COLO829 (cell line): ENCODE measurements at regions not wholly inside any gene's neighbourhood (a gene's known extent, or its start where the extent isn't known, plus 50 kb on each side); places are given as distances from the start of the nearest gene placed in this dataset.

Source experiments
- DNase-seq: peaks from one replicate; pipeline ENCODE4 v3.0.0; 2012; ENCODE audit warnings: low spot score

DNA sequence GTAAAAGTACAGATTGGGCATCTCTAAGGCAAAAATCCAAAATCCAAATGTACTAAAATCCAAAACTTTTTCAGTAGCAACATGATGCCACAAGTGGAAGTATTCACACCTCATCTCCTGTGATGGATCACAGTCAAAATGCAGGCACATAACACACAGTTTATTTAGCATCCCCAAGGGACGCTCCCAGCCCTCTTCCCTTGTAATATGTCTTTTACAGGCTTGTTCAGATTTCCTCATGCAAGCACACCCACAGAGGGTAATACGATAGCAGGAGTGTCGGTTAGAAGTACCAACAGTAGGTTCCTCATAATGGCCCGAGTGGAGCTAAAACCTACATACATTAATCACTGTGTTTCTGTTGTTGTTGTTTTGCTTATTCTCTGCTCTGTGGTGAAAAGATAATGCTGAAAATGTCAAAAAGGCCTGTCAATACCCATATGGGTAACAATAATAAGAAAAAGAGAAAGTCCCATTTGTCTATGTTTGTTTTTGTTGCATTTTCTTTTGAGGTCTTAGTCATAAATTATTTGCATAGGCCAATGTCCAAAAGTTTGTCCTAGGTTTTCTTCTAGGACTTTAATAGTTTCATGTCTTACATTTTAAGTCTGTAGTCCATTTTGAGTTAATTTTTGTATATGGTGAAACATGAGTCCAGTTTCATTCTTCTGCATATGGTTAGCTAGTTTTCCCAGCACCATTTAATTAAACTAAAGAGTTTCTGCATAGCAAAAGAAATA lies 133.1 kb downstream of the LRIG3 start:
- DNase-seq: no peak

DNA sequence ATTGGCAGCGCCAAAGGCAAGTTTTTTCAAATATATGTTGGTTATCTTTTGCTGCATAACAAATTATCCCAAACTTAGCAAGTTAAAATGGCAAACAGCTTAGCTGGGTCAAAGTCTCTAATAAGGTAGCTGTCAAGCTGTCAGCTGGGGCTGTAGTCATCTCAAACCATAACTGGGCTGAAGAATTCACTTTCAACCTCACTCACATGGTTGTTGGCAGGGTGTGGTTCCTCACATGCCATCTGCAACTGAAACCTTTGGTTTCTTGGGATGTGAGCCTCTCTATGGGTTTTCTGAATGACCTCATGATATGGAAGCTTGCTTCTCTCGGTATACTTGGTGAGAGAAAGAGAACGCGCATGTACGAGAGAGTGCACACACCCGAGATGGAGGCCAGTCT lies 125.4 kb downstream of the LRIG3 start:
- no peak for DNase-seq

DNA sequence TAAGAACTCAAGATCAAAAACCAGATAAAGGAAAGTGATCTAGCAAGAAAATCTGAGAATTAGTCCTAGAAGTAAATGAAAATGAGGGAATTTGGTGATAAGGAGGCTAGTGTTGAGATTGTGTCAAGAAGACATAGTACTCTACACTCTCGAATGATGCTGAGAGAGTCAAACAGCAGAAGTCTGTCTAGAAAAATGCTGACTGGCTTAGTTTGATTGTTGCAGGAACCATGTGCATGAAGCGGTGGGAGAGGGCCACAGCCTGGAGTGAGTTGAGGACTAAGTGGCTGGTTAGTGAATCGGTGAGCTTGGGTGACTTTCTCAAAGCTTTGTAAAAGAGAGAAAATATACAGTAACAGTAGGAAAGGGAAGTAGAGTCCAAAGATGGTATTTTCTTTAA lies 124.5 kb downstream of the LRIG3 start:
- DNase-seq: no peak

DNA sequence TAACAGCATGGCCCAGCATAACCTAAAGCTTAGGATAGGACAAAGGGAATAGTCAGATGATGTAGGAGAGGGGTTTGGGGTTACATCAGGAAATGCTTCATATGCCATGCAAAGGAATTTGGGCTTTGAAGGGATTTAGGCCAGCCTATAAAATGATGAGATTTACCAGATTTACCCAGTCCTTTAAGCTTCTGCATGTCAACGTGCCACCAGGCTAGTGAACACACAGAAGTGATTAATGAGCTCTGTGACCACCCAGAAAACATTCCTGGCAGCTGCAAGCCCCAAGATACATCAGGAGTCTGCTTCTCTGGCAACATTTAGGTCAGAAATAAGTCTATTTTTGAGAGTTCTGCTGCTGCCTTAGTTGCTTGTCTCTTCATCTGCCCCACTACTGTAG lies 118.3 kb downstream of the LRIG3 start:
- no peak for DNase-seq

DNA sequence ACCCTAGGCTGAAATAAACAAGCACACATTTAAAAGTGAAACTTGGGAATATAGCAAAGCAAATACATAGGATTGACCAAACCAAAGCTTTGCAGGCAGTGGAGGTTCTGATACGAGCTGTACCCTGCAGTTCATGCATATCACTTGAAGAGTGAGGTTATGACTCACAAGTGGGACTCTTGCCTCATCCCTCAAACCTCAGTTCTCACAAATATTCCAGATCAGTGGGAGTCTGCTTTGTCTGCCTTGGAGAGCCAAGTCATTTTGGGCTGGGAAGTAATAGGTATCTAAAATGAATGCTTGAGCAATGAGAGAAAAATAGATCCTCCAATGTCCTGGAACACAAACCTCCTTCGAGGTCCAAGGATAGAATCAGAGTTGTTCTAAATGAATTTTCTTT lies 116.4 kb downstream of the LRIG3 start:
- DNase-seq: no peak

DNA sequence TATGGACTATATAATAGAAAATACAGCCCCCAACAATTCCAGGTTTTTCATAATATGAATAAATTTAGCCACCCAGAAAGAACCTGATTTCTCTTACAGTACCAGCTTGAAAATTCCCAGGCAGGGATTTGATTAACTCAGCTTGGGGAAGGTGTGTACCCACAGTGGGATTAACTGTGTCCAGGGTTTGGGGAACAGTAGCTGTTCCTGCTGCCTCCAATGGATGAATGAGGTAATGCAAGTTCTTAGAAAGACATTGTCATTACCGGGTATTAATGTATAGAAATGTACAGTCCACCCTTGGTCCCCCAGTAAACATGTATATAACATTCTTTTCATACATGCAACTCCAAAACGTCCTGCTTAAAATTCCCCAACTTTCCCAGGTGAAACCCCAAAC lies 115.6 kb downstream of the LRIG3 start:
- DNase-seq: no peak

DNA sequence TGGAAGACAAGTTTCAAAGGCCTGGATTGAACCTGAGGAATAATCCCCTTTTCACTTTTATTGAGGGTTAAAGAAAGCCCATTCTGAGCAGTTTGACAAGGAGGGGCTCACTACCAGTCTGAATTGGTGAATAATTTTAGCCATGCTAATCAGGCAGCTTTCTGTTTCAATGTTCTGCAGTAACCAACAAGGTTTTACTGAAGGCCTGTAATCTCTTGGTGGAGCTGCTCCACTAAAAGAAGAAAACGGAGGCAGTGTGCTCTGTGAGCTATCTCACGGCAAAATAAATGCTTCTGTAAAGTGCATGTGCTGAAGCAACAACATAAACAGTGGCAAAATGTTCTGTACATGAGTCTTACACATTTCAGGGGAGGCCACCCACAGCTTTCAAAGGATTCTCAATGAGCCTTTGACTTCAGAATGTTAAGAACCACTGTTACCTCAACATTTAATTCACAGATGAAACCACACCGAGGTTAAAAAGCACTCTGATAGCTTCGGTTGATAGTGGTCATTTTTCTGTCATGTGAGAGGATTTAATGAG lies 111.2 kb downstream of the LRIG3 start:
- DNase-seq: no peak

DNA sequence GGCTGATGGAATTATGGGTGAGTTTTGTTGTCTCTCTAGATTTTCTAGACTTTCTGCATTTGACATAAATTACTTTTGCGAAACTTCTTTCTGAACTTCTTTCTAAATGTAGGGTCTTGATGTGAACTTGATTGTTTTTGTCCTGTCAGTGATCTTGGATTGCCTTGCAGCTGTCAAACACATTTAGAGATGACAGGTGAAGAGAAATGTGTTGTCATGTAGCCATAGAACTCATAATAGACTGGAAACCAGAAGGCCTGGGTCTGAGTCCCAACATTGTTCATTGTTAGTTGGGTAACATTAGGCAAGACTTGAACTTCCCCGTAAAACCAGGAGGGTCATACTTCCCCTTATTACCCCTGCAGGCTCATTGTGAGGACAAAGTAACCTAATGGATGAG lies 109.0 kb downstream of the LRIG3 start:
- no peak for DNase-seq

DNA sequence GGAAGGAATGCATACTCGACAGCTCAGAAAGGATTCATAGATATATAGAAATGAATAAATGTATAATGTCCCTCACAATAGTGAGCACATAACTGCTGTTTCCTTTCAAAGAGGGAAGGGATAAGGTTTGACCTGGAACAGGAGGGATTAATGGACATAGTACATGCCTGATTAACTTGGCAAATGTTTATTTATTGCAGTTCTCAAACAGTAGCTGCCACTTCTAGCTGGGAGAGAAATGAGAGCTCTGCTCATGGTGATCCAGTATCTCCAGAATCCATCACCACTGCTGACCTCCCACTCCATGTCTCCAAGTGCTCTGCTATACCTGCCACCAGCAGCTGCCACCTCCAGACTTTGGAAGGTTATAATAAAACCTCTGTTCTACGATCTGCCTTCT lies 108.1 kb downstream of the LRIG3 start:
- DNase-seq: no peak

DNA sequence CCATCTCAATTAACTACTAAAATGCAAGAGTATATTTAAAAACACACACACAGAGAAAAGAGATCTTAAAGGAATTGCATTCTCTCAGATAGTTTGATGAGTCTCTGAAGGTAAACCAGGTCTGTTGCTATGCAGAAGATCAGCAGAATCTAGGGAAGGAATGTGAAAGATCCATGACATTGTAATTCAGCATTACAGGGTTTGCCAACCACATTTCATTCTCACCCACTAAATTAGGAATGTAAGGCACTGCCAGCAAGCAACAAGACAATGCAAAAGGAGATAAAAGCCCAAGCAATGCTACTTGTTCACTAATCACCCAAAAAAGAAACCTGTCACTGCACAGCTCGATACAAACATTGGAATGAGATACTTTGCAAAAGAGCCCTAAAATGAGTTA lies 106.3 kb downstream of the LRIG3 start:
- no peak for DNase-seq

DNA sequence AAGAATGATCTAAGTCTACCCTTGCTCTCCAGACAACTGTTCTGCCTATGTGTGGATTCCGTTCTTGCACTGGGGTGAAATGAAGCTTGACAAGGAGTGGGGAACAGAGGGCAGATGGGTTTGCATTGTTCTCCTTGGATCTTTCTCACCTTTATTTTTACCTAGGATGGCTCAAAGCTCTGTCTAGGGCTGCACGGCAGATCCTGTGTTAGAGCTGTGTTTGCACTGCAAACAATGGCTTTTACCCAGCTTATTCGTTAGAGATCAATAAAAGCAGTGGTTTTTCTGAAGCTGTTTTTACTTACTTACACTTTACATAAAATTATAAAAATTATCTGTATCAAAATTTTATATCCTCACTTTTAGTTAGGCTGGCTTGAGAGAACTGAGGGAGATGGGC lies 105.1 kb downstream of the LRIG3 start:
- DNase-seq: no peak

DNA sequence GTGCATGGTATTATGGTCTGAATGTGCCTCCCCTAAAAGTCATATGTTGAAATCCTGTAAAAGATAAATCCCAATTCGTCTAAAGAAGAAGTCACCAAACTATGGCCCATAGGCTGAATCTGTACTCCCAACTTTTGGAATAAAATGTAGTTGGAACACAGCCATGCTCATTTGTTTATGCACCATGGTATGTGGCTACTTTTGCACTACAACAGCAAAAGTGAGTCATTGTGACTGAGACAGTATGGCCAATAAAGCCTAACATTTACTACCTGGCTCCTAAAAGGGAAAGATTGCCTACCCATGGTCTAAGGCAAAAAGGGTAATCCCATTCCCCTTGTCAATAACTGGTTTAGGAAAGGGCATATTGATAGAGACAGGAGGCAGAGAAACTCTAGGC lies 101.8 kb downstream of the LRIG3 start:
- DNase-seq: no peak

DNA sequence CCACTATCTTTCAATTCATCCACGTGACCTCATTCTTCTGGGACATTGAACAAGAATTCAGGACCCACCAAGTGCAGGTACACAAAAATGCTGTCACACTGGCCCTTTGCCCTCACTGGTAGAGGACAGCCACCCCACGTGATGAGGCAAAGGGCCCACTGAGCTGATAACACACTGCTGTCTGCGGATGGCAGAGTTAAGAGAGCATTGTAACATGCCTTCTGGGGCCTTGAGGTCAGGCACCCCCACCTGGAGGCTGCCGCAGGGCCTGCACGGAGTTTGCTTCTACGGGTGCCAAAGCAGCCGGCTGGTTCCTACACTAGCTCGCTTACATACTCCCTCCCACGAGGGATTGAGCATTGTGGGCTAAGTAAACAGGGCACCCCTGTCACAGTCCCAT lies 101.0 kb downstream of the LRIG3 start:
- DNase-seq: no peak

DNA sequence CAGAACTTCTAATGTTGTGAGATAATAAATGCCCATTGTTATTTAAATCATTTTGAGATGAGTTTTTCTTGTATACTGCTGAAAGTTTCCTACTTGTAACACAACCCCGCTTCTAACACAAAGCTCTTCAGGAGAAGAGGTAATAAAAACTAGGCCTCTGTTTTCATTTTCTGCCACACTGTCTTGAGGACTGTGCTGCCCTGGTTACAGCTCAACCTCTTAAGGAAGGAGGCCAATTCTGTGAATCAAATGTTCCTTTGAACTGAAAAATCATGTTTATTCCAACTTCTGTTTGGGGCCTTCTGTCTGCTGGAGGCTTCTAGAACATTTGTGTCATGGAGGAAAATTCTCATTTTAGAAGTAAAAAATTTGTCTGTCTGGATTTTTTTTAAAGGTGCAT lies 100.3 kb downstream of the LRIG3 start:
- DNase-seq: no peak
